Caco-2 (cell line): ENCODE measurements at regions not wholly inside any gene's neighbourhood (a gene's known extent, or its start where the extent isn't known, plus 50 kb on each side); places are given as distances from the start of the nearest gene placed in this dataset.

Experiments
- BruUV-seq: library from RNA; stranded (reverse); fragments of 400-500 nt; replicated peaks from 2 replicates; lab custom pipeline; 2021; lab: Mats Ljungman, UMichigan
- CTCF ChIA-PET: fragments of 300-600 bp; sonication (Branson Sonifier 250); formaldehyde crosslinking; loops from one replicate; lab custom pipeline; 2022; ENCODE audit warnings: antibody characterized with exemption; lab: Charles Lee
- POLR2A ChIA-PET: fragments of 300-600 bp; sonication (Branson Sonifier 250); formaldehyde crosslinking; loops from one replicate; lab custom pipeline; 2022; ENCODE audit warnings: antibody characterized with exemption; lab: Charles Lee
- DNase-seq, 2 experiments: peaks; one replicate each; pipeline versions ENCODE4 v3.0.0 to v3.0.0-alpha.2; 2020 to 2022
- H3K27me3 ChIP-seq: replicated peaks from 2 replicates; pipeline ENCODE4 v1.6.0; 2011; ENCODE audit warnings: low read length; ENCODE audit not compliant: control insufficient read depth, insufficient read depth
- H3K36me3 ChIP-seq: 2 replicates; pipeline ENCODE4 v1.5.1; 2011; ENCODE audit warnings: low read length; ENCODE audit not compliant: control insufficient read depth, insufficient read depth
- H3K4me1 ChIP-seq: fragments of 250-450 bp; sonication (Bioruptor Pico); 2 replicates; pipeline ENCODE4 v1.5.1; 2020; ENCODE audit warnings: mild to moderate bottlenecking
- H3K4me3 ChIP-seq: 2 replicates; pipeline ENCODE4 v1.5.1; 2011; ENCODE audit warnings: low read depth, mild to moderate bottlenecking, control low read depth, low read length
- H3K9me3 ChIP-seq: fragments of 250-450 bp; sonication (Bioruptor Pico); 2 replicates; pipeline ENCODE4 v1.5.1; 2020; ENCODE audit warnings: mild to moderate bottlenecking, moderate library complexity
- H3K27ac Mint-ChIP-seq: one replicate; pipeline ENCODE4 v1.8.0; 2022; ENCODE audit warnings: mixed read lengths; ENCODE audit not compliant: unreplicated experiment
- H3K27me3 Mint-ChIP-seq: one replicate; pipeline ENCODE4 v1.8.0; 2022; ENCODE audit warnings: mixed read lengths; ENCODE audit not compliant: insufficient read depth, unreplicated experiment
- H3K36me3 Mint-ChIP-seq: one replicate; pipeline ENCODE4 v1.8.0; 2022; ENCODE audit warnings: mild to moderate bottlenecking, mixed read lengths; ENCODE audit not compliant: insufficient read depth, unreplicated experiment
- H3K4me1 Mint-ChIP-seq: one replicate; pipeline ENCODE4 v1.8.0; 2022; ENCODE audit warnings: low read depth, mixed read lengths; ENCODE audit not compliant: unreplicated experiment
- H3K4me3 Mint-ChIP-seq: one replicate; pipeline ENCODE4 v1.8.0; 2022; ENCODE audit warnings: mild to moderate bottlenecking, moderate library complexity, mixed read lengths; ENCODE audit not compliant: unreplicated experiment
- H3K9me3 Mint-ChIP-seq: one replicate; pipeline ENCODE4 v1.8.0; 2022; ENCODE audit warnings: mixed read lengths; ENCODE audit not compliant: unreplicated experiment
- intact Hi-C: fragments of 100-400 bp; cut with micrococcal nuclease; formaldehyde crosslinking; loops from one replicate; pipeline ENCODE4 v1.10.0; 2022; ENCODE audit not compliant: unreplicated experiment
- TF ChIP-seq, protein P1 (sequence below), 2 experiments: fragments of 200-600 bp in 1 of 2; IDR thresholded peaks; 1 replicate in 1 of 2; 2 replicates in 1 of 2; pipeline versions ENCODE4 v1.5.1 to v1.8.0; 2011 to 2022; ENCODE audit warnings: antibody characterized with exemption in 1 of 2, control low read depth in 1 of 2, inconsistent platforms in 1 of 2, low read depth in 1 of 2, low read length in 1 of 2, mild to moderate bottlenecking in 1 of 2, moderate library complexity in 1 of 2; ENCODE audit not compliant: insufficient read depth in 1 of 2, severe bottlenecking in 1 of 2, unreplicated experiment in 1 of 2

DNA sequence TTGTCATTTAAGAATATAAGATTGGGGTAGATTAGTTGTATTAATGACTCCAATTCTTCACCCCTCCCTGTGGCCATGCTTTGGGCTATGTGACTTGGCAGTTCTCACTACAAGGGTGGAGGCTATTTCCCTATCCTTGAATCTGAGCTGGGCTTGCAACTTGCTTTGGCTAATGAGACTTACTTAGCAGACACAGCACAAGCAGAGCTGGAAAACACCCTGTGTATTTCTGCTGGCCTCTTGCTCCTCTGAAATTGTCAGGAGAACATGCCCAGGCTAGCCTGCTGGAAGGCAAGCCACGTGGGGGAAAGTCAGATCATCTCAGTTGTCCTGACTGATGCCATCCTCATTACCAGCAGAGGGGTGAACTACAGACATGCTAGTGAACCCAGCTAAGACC is 126.5 kb upstream of the HDGFL1 start:
- intact Hi-C loops, result no loop called here
- TF ChIP-seq, protein P1, sequence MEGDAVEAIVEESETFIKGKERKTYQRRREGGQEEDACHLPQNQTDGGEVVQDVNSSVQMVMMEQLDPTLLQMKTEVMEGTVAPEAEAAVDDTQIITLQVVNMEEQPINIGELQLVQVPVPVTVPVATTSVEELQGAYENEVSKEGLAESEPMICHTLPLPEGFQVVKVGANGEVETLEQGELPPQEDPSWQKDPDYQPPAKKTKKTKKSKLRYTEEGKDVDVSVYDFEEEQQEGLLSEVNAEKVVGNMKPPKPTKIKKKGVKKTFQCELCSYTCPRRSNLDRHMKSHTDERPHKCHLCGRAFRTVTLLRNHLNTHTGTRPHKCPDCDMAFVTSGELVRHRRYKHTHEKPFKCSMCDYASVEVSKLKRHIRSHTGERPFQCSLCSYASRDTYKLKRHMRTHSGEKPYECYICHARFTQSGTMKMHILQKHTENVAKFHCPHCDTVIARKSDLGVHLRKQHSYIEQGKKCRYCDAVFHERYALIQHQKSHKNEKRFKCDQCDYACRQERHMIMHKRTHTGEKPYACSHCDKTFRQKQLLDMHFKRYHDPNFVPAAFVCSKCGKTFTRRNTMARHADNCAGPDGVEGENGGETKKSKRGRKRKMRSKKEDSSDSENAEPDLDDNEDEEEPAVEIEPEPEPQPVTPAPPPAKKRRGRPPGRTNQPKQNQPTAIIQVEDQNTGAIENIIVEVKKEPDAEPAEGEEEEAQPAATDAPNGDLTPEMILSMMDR (IDR thresholded peaks at IDR 0.05; ENCODE audit: insufficient read depth in 1 of 2, low read depth in 1 of 2, low read length in 1 of 2, severe bottlenecking in 1 of 2, unreplicated experiment in 1 of 2), result no peak
- POLR2A ChIA-PET, result no interaction called here
- H3K4me3 ChIP-seq, result no peak overlapping the region
- 0 out of 2 replicates have a peak, but pooled peaks cover 3% of the 10 kb centered on the region for H3K4me1 ChIP-seq
- H3K27me3 Mint-ChIP-seq, result no peaks in the 10 kb centered on the region
- CTCF ChIA-PET, result no interaction called here
- H3K4me1 Mint-ChIP-seq, result no peaks in the 10 kb centered on the region
- no peaks in the 10 kb centered on the region for H3K9me3 ChIP-seq
- no peak for DNase-seq
- BruUV-seq, result no TSS peak
- no peaks in the 10 kb centered on the region for H3K36me3 ChIP-seq
- H3K4me3 Mint-ChIP-seq, result no peak overlapping the region
- H3K27ac Mint-ChIP-seq, result no peak overlapping the region
- H3K9me3 Mint-ChIP-seq, result no peaks in the 10 kb centered on the region
- no peaks in the 10 kb centered on the region for H3K27me3 ChIP-seq
- no peaks in the 10 kb centered on the region for H3K36me3 Mint-ChIP-seq

DNA sequence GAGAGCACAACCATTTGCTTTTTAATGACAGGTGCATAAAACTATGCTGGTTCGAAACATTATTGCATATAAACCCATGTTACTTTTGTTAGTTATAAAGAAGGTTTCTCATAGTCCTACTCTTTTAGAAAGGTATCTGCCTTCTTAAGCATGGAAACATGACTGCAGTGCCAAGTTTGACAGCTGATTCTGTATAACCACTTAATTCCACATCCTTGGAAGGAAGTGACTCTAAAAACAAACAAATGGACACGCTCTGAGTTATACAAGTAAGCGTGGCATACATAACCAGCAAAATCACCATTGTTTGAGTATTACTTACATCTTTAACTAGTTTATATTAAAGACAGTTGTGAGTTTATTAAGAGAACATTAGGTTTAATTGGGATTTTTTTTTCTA is 125.0 kb upstream of the HDGFL1 start:
- Histone ChIP-seq H3K4me1 (peaks cover 12% of the 10 kb centered on the region; the same call in 1 of the 2 replicates), H3K27me3 (no peaks in the 10 kb centered on the region), H3K36me3 (no peaks in the 10 kb centered on the region), H3K9me3 (no peaks in the 10 kb centered on the region), H3K4me3 (no peak overlapping the region)
- H3K36me3 Mint-ChIP-seq, result no peaks in the 10 kb centered on the region
- H3K27me3 Mint-ChIP-seq, result no peaks in the 10 kb centered on the region
- H3K27ac Mint-ChIP-seq, result no peak overlapping the region
- POLR2A ChIA-PET, result no interaction called here
- BruUV-seq, result no TSS peak
- CTCF ChIA-PET, result no interaction called here
- no peaks in the 10 kb centered on the region for H3K4me1 Mint-ChIP-seq
- DNase-seq, result no peak
- no peak overlapping the region for H3K4me3 Mint-ChIP-seq
- TF ChIP-seq, protein P1 (IDR thresholded peaks at IDR 0.05; ENCODE audit: insufficient read depth in 1 of 2, low read depth in 1 of 2, low read length in 1 of 2, severe bottlenecking in 1 of 2, unreplicated experiment in 1 of 2), result no peak
- H3K9me3 Mint-ChIP-seq, result no peaks in the 10 kb centered on the region
- intact Hi-C loops, result no loop called here

DNA sequence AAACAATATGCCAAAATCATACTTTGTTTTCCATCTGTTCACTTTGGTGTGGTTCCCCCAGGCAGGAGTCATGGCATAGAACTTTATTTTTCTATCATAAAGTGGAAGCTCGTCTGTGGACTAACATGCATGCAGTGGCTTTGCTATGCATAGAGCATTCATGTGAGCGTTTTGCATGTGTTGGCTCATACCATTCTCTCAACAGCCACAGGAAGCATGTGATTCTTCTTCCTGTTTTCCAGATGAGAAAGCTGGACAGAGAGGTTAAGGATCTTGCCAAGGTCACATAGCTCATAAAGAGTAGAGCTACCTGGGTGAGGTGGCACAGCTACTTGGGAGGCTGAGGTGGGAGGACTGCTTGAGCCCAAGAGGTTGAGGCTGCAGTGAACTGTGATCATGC is 123.4 kb upstream of the HDGFL1 start:
- CTCF ChIA-PET, result no interaction called here
- BruUV-seq, result no TSS peak

More for the DNA sequence above, 123.4 kb upstream of the HDGFL1 start:
- no peak overlapping the region for H3K27ac Mint-ChIP-seq
- H3K4me1 Mint-ChIP-seq, result no peaks in the 10 kb centered on the region
- POLR2A ChIA-PET, result no interaction called here
- H3K27me3 Mint-ChIP-seq, result no peaks in the 10 kb centered on the region
- TF ChIP-seq, protein P1 (IDR thresholded peaks at IDR 0.05; ENCODE audit: insufficient read depth in 1 of 2, low read depth in 1 of 2, low read length in 1 of 2, severe bottlenecking in 1 of 2, unreplicated experiment in 1 of 2), result no peak
- no peaks in the 10 kb centered on the region for H3K9me3 Mint-ChIP-seq
- no peak overlapping the region for H3K4me3 Mint-ChIP-seq
- DNase-seq, result no peak
- H3K4me1 ChIP-seq, result peaks cover 12% of the 10 kb centered on the region; the same call in 1 of the 2 replicates
- H3K9me3 ChIP-seq, result no peaks in the 10 kb centered on the region
- intact Hi-C loops, result no loop called here
- no peaks in the 10 kb centered on the region for H3K36me3 ChIP-seq
- H3K36me3 Mint-ChIP-seq, result no peaks in the 10 kb centered on the region
- H3K4me3 ChIP-seq, result no peak overlapping the region
- H3K27me3 ChIP-seq, result no peaks in the 10 kb centered on the region
